PC-9 (cell line): ENCODE measurements at regions not wholly inside any gene's neighbourhood (a gene's known extent, or its start where the extent isn't known, plus 50 kb on each side); places are given as distances from the start of the nearest gene placed in this dataset.

Experiments used
- BruUV-seq: library from RNA; stranded (reverse); fragments of 400-500 nt; replicated peaks from 2 replicates; lab custom pipeline; 2021; lab: Mats Ljungman, UMichigan
- CTCF ChIA-PET: fragments of 300-600 bp; sonication (Branson Sonifier 250); formaldehyde crosslinking; loops from one replicate; lab custom pipeline; 2022; ENCODE audit warnings: antibody characterized with exemption; lab: Charles Lee
- POLR2A ChIA-PET: fragments of 300-600 bp; sonication (Branson Sonifier 250); formaldehyde crosslinking; loops from one replicate; lab custom pipeline; 2022; ENCODE audit warnings: antibody characterized with exemption; ENCODE audit not compliant: unreplicated experiment; lab: Charles Lee
- DNase-seq, 2 experiments: peaks; one replicate each; pipeline versions ENCODE4 v3.0.0 to v3.0.0-alpha.2; 2015 to 2022; ENCODE audit warnings: mixed read lengths in 1 of 2
- H2AFZ ChIP-seq: fragments of 200-600 bp; sonication (generic); 2 replicates; pipeline ENCODE4 v1.8.1; 2017; ENCODE audit warnings: antibody characterized with exemption
- H3F3A ChIP-seq: fragments of 200-600 bp; sonication (generic); 2 replicates; pipeline ENCODE4 v1.8.1; 2017; ENCODE audit warnings: antibody characterized with exemption, mild to moderate bottlenecking, low read depth; ENCODE audit not compliant: insufficient read depth
- H3K27ac ChIP-seq: fragments of 200-600 bp; sonication (generic); 2 replicates; pipeline ENCODE4 v1.6.1; 2016; ENCODE audit warnings: mixed run types
- H3K27me3 ChIP-seq: fragments of 200-600 bp; sonication (generic); 2 replicates; pipeline ENCODE4 v1.6.1; 2016; ENCODE audit warnings: low read depth, mixed run types; ENCODE audit not compliant: insufficient read depth
- H3K36me3 ChIP-seq: fragments of 200-600 bp; sonication (generic); 2 replicates; pipeline ENCODE4 v1.6.1; 2016; ENCODE audit warnings: low read depth, mixed run types
- H3K4me1 ChIP-seq: fragments of 200-600 bp; sonication (generic); replicated peaks from 2 replicates; pipeline ENCODE4 v1.6.1; 2016; ENCODE audit warnings: mixed run types; ENCODE audit not compliant: insufficient read depth
- H3K4me2 ChIP-seq: fragments of 200-600 bp; sonication (generic); 2 replicates; pipeline ENCODE4 v1.6.1; 2017; ENCODE audit warnings: mixed run types
- H3K4me3 ChIP-seq: fragments of 200-600 bp; sonication (generic); 2 replicates; pipeline ENCODE4 v1.6.1; 2016; ENCODE audit warnings: mixed run types
- H3K79me2 ChIP-seq: fragments of 200-600 bp; sonication (generic); 2 replicates; pipeline ENCODE4 v1.6.1; 2017; ENCODE audit warnings: low read depth, mixed run types
- H3K9me2 ChIP-seq: fragments of 200-600 bp; sonication (generic); 2 replicates; pipeline ENCODE4 v1.8.1; 2017; ENCODE audit warnings: mild to moderate bottlenecking; ENCODE audit not compliant: insufficient read depth
- H3K9me3 ChIP-seq: fragments of 200-600 bp; sonication (generic); 2 replicates; pipeline ENCODE4 v1.8.1; 2016; ENCODE audit warnings: low read depth; ENCODE audit not compliant: insufficient read depth
- H4K20me1 ChIP-seq: fragments of 200-600 bp; sonication (generic); 2 replicates; pipeline ENCODE4 v1.8.1; 2017; ENCODE audit not compliant: insufficient read depth
- EZH2 ChIP-seq: fragments of 200-600 bp; sonication (generic); IDR thresholded peaks from 2 replicates; pipeline ENCODE4 v1.8.0; 2017; ENCODE audit warnings: antibody characterized with exemption, low read depth
- intact Hi-C: fragments of 100-400 bp; cut with micrococcal nuclease; formaldehyde crosslinking; loops from one replicate; pipeline ENCODE4 v1.10.0; 2022; ENCODE audit not compliant: unreplicated experiment
- TF ChIP-seq, protein P1 (sequence below): fragments of 200-600 bp; sonication (generic); conservative IDR thresholded peaks from 2 replicates; pipeline ENCODE4 v1.6.1; 2017; ENCODE audit warnings: mixed run types, antibody characterized with exemption, mild to moderate bottlenecking, moderate library complexity

DNA sequence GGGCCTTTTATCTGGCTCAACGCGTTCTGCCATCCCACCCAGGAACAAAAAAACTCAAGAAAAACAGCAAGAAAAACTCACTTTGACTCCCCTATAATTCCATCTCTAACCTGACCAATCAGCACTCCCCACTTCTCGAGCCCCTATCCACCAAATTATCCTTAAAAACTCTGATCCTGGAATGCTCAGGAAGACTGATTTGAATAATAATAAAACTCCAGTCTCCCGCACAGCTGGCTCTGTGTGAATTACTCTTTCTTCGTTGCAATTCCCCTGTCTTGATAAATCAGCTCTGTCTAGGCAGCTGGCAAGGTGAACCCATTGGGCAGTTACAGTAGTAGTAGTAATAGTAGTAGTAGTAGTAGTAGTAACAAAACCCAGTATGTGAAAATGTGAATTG, 165.7 kb upstream of the CASK start:
- Histone ChIP-seq H3K4me1 (no peaks in the 10 kb centered on the region), H3K9me3 (no peaks in the 10 kb centered on the region), H3K4me3 (no peak overlapping the region), H2AFZ (no peak overlapping the region), H3K79me2 (no peaks in the 10 kb centered on the region), H3K27ac (no peak overlapping the region), H4K20me1 (no peaks in the 10 kb centered on the region), H3F3A (no peaks in the 10 kb centered on the region), H3K9me2 (no peaks in the 10 kb centered on the region), H3K4me2 (no peak overlapping the region), H3K36me3 (no peaks in the 10 kb centered on the region), H3K27me3 (no peaks in the 10 kb centered on the region)
- no peak for DNase-seq
- no TSS peak for BruUV-seq
- ChIA-PET CTCF (no interaction called here), POLR2A (no interaction called here)
- no peak for TF ChIP-seq EZH2
- TF ChIP-seq, protein P1, sequence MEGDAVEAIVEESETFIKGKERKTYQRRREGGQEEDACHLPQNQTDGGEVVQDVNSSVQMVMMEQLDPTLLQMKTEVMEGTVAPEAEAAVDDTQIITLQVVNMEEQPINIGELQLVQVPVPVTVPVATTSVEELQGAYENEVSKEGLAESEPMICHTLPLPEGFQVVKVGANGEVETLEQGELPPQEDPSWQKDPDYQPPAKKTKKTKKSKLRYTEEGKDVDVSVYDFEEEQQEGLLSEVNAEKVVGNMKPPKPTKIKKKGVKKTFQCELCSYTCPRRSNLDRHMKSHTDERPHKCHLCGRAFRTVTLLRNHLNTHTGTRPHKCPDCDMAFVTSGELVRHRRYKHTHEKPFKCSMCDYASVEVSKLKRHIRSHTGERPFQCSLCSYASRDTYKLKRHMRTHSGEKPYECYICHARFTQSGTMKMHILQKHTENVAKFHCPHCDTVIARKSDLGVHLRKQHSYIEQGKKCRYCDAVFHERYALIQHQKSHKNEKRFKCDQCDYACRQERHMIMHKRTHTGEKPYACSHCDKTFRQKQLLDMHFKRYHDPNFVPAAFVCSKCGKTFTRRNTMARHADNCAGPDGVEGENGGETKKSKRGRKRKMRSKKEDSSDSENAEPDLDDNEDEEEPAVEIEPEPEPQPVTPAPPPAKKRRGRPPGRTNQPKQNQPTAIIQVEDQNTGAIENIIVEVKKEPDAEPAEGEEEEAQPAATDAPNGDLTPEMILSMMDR = no peak
- intact Hi-C loops = no loop called here

DNA sequence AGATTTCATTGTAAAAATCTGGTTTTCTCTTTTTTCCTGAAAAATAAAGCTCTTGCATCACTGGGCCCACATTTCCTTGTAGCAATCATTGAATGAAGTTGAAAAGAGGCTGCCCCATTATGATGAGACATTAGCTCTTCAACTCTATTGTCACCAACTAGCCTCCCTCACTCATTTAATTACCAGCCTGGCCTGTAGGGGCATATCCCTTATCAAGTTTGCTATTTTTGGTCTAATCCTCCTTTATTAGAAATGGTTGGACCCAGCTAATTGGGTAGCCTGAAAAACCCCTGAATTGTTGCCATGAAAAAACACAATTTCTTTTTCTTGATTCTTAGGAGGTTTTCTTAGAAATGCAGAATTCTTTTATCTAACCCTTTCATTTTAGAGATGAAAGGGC, 164.6 kb upstream of the CASK start:
- ChIA-PET POLR2A (no interaction called here), CTCF (no interaction called here)
- H3K4me3 ChIP-seq = no peak overlapping the region

DNA sequence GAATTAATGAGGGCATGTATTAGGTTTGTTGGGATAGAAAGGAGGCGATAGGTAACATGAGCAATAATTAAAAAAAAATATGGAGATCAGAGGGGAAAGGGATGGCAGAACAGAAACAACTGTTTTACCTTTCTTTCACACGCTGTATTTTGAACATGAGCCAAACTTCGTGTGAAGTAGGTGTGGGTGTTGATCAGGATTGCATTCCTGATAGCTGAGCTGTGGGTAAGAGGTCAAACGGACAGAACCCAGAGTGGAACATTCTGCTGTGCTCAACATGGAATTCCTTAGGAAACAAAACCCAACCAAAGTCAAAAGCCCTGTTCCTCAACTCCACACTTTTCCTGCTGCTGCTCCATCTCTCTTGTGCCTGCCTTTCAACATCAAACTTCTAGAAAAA, 162.5 kb upstream of the CASK start:
- TF ChIP-seq EZH2 = no peak
- TF ChIP-seq, protein P1 = no peak
- Histone ChIP-seq H3K4me2 (no peak overlapping the region), H4K20me1 (no peaks in the 10 kb centered on the region), H3K27me3 (no peaks in the 10 kb centered on the region), H3K9me3 (no peaks in the 10 kb centered on the region), H3K4me1 (no peaks in the 10 kb centered on the region), H2AFZ (no peak overlapping the region), H3K9me2 (no peaks in the 10 kb centered on the region), H3K36me3 (no peaks in the 10 kb centered on the region), H3K27ac (no peak overlapping the region), H3K4me3 (no peak overlapping the region), H3F3A (no peaks in the 10 kb centered on the region), H3K79me2 (no peaks in the 10 kb centered on the region)
- no TSS peak for BruUV-seq
- ChIA-PET CTCF (no interaction called here), POLR2A (no interaction called here)
- intact Hi-C loops = no loop called here
- DNase-seq = peak; percentile 2 to 35

More for the DNA sequence above, 164.6 kb upstream of the CASK start:
- intact Hi-C loops = no loop called here
- no peak overlapping the region for H2AFZ ChIP-seq
- BruUV-seq = no TSS peak
- H3K9me2 ChIP-seq = no peaks in the 10 kb centered on the region
- TF ChIP-seq, protein P1 = no peak
- no peak for TF ChIP-seq EZH2
- no peak overlapping the region for H3K4me2 ChIP-seq
- H3K9me3 ChIP-seq = no peaks in the 10 kb centered on the region
- H4K20me1 ChIP-seq = no peaks in the 10 kb centered on the region
- no peak overlapping the region for H3K27ac ChIP-seq
- no peaks in the 10 kb centered on the region for H3K4me1 ChIP-seq
- DNase-seq = no peak
- no peaks in the 10 kb centered on the region for H3F3A ChIP-seq
- H3K27me3 ChIP-seq = no peaks in the 10 kb centered on the region
- no peaks in the 10 kb centered on the region for H3K79me2 ChIP-seq
- no peaks in the 10 kb centered on the region for H3K36me3 ChIP-seq
